RWPE1 (cell line): ENCODE measurements at regions not wholly inside any gene's neighbourhood (a gene's known extent, or its start where the extent isn't known, plus 50 kb on each side); places are given as distances from the start of the nearest gene placed in this dataset.

Experiments
- CTCF ChIA-PET: fragments of 350-600 bp; sonication (Branson Sonifier 250); formaldehyde crosslinking; extraction: SDS; loops from one replicate; lab custom pipeline; 2021; lab: Yijun Ruan, JAX
- POLR2A ChIA-PET: fragments of 400-600 bp; formaldehyde crosslinking; extraction: SDS; loops from one replicate; lab custom pipeline; 2020; ENCODE audit warnings: antibody characterized with exemption; ENCODE audit not compliant: low non-redundant PET; lab: Yijun Ruan, JAX
- DNase-seq: peaks from one replicate; pipeline ENCODE4 v3.0.0; 2012; ENCODE audit warnings: low spot score
- H3K27ac ChIP-seq: fragments of 450-650 bp; 2 replicates; pipeline ENCODE4 v1.5.1; 2017
- CTCF ChIP-seq: fragments of 450-650 bp; conservative IDR thresholded peaks from 2 replicates; pipeline ENCODE4 v1.5.1; 2017; ENCODE audit warnings: low read depth, mild to moderate bottlenecking

- DNase-seq: no peak
- no peak for TF ChIP-seq CTCF
- no peak overlapping the region for H3K27ac ChIP-seq
- POLR2A ChIA-PET: no interaction called here
- CTCF ChIA-PET: no interaction called here
Observed at GRCh38 chrX:1935805-1936204, 320.9 kb downstream of the ASMT start.

GRCh38 chrX:1938190-1938589 is 323.3 kb downstream of the ASMT start:
- CTCF ChIA-PET: no interaction called here
- no peak for TF ChIP-seq CTCF
- H3K27ac ChIP-seq: no peak overlapping the region
- DNase-seq: no peak
- POLR2A ChIA-PET: no interaction called here

- no peak for TF ChIP-seq CTCF
- CTCF ChIA-PET: no interaction called here
- no peak overlapping the region for H3K27ac ChIP-seq
- POLR2A ChIA-PET: no interaction called here
- DNase-seq: no peak
Observed at GRCh38 chrX:1941321-1941720, 326.5 kb downstream of the ASMT start.

- CTCF ChIA-PET: no interaction called here
Observed at GRCh38 chrX:1945879-1946278, 331.0 kb downstream of the ASMT start.

GRCh38 chrX:1946974-1947373 is 332.1 kb downstream of the ASMT start:
- DNase-seq: no peak
- no peak for TF ChIP-seq CTCF

More at GRCh38 chrX:1945879-1946278, 331.0 kb downstream of the ASMT start:
- no peak for DNase-seq
- no peak for TF ChIP-seq CTCF
- no peak overlapping the region for H3K27ac ChIP-seq
- POLR2A ChIA-PET: no interaction called here

More at GRCh38 chrX:1946974-1947373, 332.1 kb downstream of the ASMT start:
- POLR2A ChIA-PET: no interaction called here
- H3K27ac ChIP-seq: no peak overlapping the region
- CTCF ChIA-PET: no interaction called here
